Transverse colon (tissue), 4 donors: ENCODE measurements at regions not wholly inside any gene's neighbourhood (a gene's known extent, or its start where the extent isn't known, plus 50 kb on each side); places are given as distances from the start of the nearest gene placed in this dataset.

ENCODE experiments used
- DNase-seq: peaks from one replicate; pipeline ENCODE4 v3.0.0-alpha.2; 2019
- H3K27ac ChIP-seq, 4 donors: fragments of 200-600 bp; sonication (generic); 2 replicates each; pipeline ENCODE4 v1.5.1; 2016 to 2018; ENCODE audit warnings: inconsistent platforms in 4 of 4
- H3K27me3 ChIP-seq: fragments of 200-600 bp; sonication (generic); 2 replicates; pipeline ENCODE4 v1.5.1; 2017; ENCODE audit warnings: inconsistent platforms
- H3K36me3 ChIP-seq, 4 donors: fragments of 200-600 bp; sonication (generic); 2 replicates each; pipeline ENCODE4 v1.5.1; 2017 to 2019; ENCODE audit warnings: inconsistent platforms in 4 of 4
- H3K4me1 ChIP-seq, 4 donors: fragments of 200-600 bp; sonication (generic); 2 replicates each; pipeline ENCODE4 v1.5.1; 2017 to 2020; ENCODE audit warnings: inconsistent platforms in 4 of 4
- H3K4me3 ChIP-seq, 4 donors: fragments of 200-600 bp; sonication (generic); 1 replicate in 1 of 4; 2 replicates in 3 of 4; pipeline versions ENCODE4 v1.5.1 to v1.6.1; 2017 to 2019; ENCODE audit warnings: inconsistent platforms in 4 of 4
- H3K9me3 ChIP-seq, 2 donors: fragments of 200-600 bp; sonication (generic); 2 replicates each; pipeline ENCODE4 v1.5.1; 2017 to 2019; ENCODE audit warnings: inconsistent platforms in 2 of 2
- EP300 ChIP-seq: sonication (generic); formaldehyde crosslinking; IDR thresholded peaks from one replicate; pipeline ENCODE4 v1.6.1; 2017; ENCODE audit warnings: antibody characterized with exemption, low read depth
- POLR2A ChIP-seq: fragments of 450-650 bp; IDR thresholded peaks from one replicate; pipeline ENCODE4 v1.6.1; 2016; ENCODE audit warnings: antibody characterized with exemption, mild to moderate bottlenecking, moderate library complexity
- POLR2AphosphoS5 ChIP-seq, 3 donors: sonication (generic); formaldehyde crosslinking; IDR thresholded peaks; one replicate each; pipeline ENCODE4 v1.6.1; 2016; ENCODE audit warnings: antibody characterized with exemption in 3 of 3
- WGBS, 2 donors: methylation state at CpG; one replicate each; pipeline ENCODE4 v1.1.5; 2018; ENCODE audit warnings: low coverage in 1 of 2; 5-methylcytosine and 5-hydroxymethylcytosine counted together
- in situ Hi-C, 4 donors: fragments of 200-750 bp; cut with MboI; loops; one replicate each; pipeline versions ENCODE4 v1.15.0 to v1.15.1; 2017; ENCODE audit warnings: low sequenced_read_pairs in 3 of 4, low pct_ligation_motif_present in 1 of 4, low pct_unique_long_range_greater_than_20kb in 1 of 4
- intact Hi-C: fragments of 100-400 bp; cut with DNase I; formaldehyde crosslinking; loops from one replicate; pipeline ENCODE4 v1.15.1; 2023; ENCODE audit warnings: low total_unique reads
- TF ChIP-seq, protein P1 (sequence below), 5 experiments: fragments of 200-600 bp in 3 of 5; fragments of 450-650 bp in 2 of 5; sonication (generic) in 3 of 5; IDR thresholded peaks; 1 replicate in 2 of 5; 2 replicates in 3 of 5; pipeline ENCODE4 v1.5.1; 2016 to 2017; ENCODE audit warnings: antibody characterized with exemption in 5 of 5, inconsistent platforms in 3 of 5, mild to moderate bottlenecking in 2 of 5, moderate library complexity in 1 of 5

DNA sequence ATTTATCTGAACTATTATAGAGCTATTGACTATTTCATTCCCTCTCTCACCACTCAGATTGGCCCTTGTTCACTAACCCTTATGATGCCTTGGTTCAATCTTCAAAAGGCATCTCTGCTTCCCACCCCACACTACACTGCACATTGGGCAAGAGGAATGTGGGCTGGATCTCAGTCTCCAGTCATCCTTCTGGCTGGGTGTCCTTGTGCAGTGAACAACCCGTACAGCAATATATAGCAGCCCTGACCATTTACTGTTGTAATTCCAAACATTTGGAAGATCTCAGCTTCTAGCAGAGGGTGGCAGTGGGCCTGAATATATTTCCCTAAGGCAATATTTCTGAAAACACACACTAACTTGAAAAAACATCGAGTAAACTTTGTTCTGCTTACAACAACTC is 199.2 kb upstream of the GDNF start:
- WGBS, 2 donors = 52 to 58% methylated on average over 2 of the region's 2 CpGs
- H3K4me3 ChIP-seq = no peak overlapping the region

DNA sequence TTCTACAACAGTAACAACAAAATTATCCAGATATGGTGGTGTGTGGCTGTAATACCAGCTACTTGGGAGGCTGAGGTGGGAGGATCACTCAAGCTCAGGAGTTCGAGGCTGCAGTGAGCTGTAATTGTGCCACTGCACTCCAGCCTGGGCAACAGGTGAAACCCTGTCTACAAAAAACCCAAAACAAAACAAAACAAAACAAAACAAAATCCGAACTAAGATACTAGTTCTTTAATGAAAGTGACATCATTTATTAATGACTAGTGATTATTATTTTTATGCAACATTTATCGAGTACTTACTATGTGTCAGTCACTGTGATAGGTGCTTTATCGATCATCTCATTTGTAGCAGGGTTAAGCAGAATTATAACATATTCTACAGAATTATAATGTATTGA is 196.9 kb upstream of the GDNF start:
- H3K36me3 ChIP-seq = no peaks in the 10 kb centered on the region
- no peak for TF ChIP-seq POLR2AphosphoS5 (IDR thresholded peaks at IDR 0.05)
- TF ChIP-seq POLR2A = no peak
- TF ChIP-seq, protein P1, sequence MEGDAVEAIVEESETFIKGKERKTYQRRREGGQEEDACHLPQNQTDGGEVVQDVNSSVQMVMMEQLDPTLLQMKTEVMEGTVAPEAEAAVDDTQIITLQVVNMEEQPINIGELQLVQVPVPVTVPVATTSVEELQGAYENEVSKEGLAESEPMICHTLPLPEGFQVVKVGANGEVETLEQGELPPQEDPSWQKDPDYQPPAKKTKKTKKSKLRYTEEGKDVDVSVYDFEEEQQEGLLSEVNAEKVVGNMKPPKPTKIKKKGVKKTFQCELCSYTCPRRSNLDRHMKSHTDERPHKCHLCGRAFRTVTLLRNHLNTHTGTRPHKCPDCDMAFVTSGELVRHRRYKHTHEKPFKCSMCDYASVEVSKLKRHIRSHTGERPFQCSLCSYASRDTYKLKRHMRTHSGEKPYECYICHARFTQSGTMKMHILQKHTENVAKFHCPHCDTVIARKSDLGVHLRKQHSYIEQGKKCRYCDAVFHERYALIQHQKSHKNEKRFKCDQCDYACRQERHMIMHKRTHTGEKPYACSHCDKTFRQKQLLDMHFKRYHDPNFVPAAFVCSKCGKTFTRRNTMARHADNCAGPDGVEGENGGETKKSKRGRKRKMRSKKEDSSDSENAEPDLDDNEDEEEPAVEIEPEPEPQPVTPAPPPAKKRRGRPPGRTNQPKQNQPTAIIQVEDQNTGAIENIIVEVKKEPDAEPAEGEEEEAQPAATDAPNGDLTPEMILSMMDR (IDR thresholded peaks at IDR 0.05) = no peak
- no peak for TF ChIP-seq EP300
- in situ Hi-C loops = no loop called here

More for the DNA sequence above, 199.2 kb upstream of the GDNF start:
- intact Hi-C loops = no loop called here
- Histone ChIP-seq H3K36me3 (no peaks in the 10 kb centered on the region), H3K27ac (no peak overlapping the region), H3K4me1 (no peaks in the 10 kb centered on the region), H3K27me3 (no peaks in the 10 kb centered on the region), H3K9me3 (no peaks in the 10 kb centered on the region)
- no peak for DNase-seq
- TF ChIP-seq EP300 = no peak
- no peak for TF ChIP-seq POLR2AphosphoS5 (IDR thresholded peaks at IDR 0.05)
- TF ChIP-seq, protein P1 (IDR thresholded peaks at IDR 0.05) = no peak
- TF ChIP-seq POLR2A = no peak
- in situ Hi-C loops = no loop called here

DNA sequence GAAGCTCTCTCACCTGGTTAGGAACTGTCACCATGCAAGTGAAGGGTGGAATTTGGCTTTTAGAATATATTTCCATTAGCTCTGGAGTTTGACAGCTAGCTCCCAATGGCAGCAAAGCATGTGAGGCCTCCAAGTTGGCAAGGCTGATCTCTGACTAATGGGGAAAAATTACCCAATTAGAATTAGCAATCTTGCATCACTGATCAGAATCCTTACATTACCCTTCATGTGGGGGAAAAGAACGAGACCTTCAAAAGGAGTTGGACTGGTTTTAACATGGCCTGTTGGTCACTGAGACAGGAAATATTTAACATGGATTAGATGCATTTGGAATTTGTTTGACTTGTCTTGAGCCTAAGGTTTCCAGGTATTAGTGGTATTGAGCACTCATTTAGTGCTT is 192.3 kb upstream of the GDNF start:
- intact Hi-C loops = no loop called here
- Histone ChIP-seq H3K27ac (no peak overlapping the region), H3K4me3 (no peak overlapping the region), H3K36me3 (no peaks in the 10 kb centered on the region), H3K4me1 (no peaks in the 10 kb centered on the region), H3K9me3 (no peaks in the 10 kb centered on the region), H3K27me3 (no peaks in the 10 kb centered on the region)
- in situ Hi-C loops = no loop called here
- 70 to 86% methylated on average over 1 of the region's 1 CpG for WGBS, 2 donors
- no peak for DNase-seq
- TF ChIP-seq POLR2AphosphoS5 (IDR thresholded peaks at IDR 0.05) (no peak), POLR2A (no peak)

More for the DNA sequence above, 196.9 kb upstream of the GDNF start:
- Histone ChIP-seq H3K4me1 (no peaks in the 10 kb centered on the region), H3K9me3 (no peaks in the 10 kb centered on the region), H3K4me3 (no peak overlapping the region), H3K27ac (no peak overlapping the region), H3K27me3 (no peaks in the 10 kb centered on the region)
- intact Hi-C loops = no loop called here
- no peak for DNase-seq
- 63 to 83% methylated on average over 4 of the region's 4 CpGs for WGBS, 2 donors

GRCh38 chr5:38031304-38031703 is 191.5 kb upstream of the GDNF start:
- intact Hi-C loops = no loop called here
- no peak overlapping the region for H3K27ac ChIP-seq
- H3K4me1 ChIP-seq = no peaks in the 10 kb centered on the region
- TF ChIP-seq, protein P1 (IDR thresholded peaks at IDR 0.05) = no peak
- TF ChIP-seq EP300 = no peak
- no peak for TF ChIP-seq POLR2A
- no peak for TF ChIP-seq POLR2AphosphoS5 (IDR thresholded peaks at IDR 0.05)
- DNase-seq = no peak
- no peaks in the 10 kb centered on the region for H3K27me3 ChIP-seq
- 67 to 82% methylated on average over 1 of the region's 1 CpG for WGBS, 2 donors
- H3K9me3 ChIP-seq = no peaks in the 10 kb centered on the region
- in situ Hi-C loops = no loop called here
- H3K36me3 ChIP-seq = no peaks in the 10 kb centered on the region
- no peak overlapping the region for H3K4me3 ChIP-seq

GRCh38 chr5:38029397-38030065 is 189.7 kb upstream of the GDNF start:
- Histone ChIP-seq H3K4me3 (no peak overlapping the region), H3K9me3 (no peaks in the 10 kb centered on the region), H3K27me3 (no peaks in the 10 kb centered on the region), H3K36me3 (no peaks in the 10 kb centered on the region), H3K4me1 (no peaks in the 10 kb centered on the region), H3K27ac (no peak overlapping the region)
- intact Hi-C loops (no loop called here), in situ Hi-C loops (no loop called here)
- TF ChIP-seq POLR2AphosphoS5 (IDR thresholded peaks at IDR 0.05) (no peak), POLR2A (no peak), EP300 (no peak)
- TF ChIP-seq, protein P1 (IDR thresholded peaks at IDR 0.05) = no peak
- DNase-seq = no peak
- 98% methylated on average over 6 of the region's 6 CpGs; no CpG with 5 or more reads in 1 of the 2 donors for WGBS, 2 donors
